H1 (cell line): ENCODE measurements at regions not wholly inside any gene's neighbourhood (a gene's known extent, or its start where the extent isn't known, plus 50 kb on each side); places are given as distances from the start of the nearest gene placed in this dataset.

ENCODE experiments used
- CHD1 ChIP-seq: IDR thresholded peaks from 2 replicates; pipeline ENCODE4 v1.6.1; 2012; ENCODE audit warnings: low read depth, low read length, improper control_type of control experiment
- RXRA ChIP-seq: IDR thresholded peaks from 2 replicates; pipeline ENCODE4 v1.6.1; 2011; ENCODE audit warnings: low read depth, mild to moderate bottlenecking, low read length, moderate library complexity; ENCODE audit not compliant: insufficient read depth

GRCh38 chr5:158510479-158510878 is 589.2 kb downstream of the EBF1 start (continued):
- TF ChIP-seq RXRA (no peak), CHD1 (no peak)
